ENCODE measurements at regions not wholly inside any gene's neighbourhood (a gene's known extent, or its start where the extent isn't known, plus 50 kb on each side); places are given as distances from the start of the nearest gene placed in this dataset.

DNA sequence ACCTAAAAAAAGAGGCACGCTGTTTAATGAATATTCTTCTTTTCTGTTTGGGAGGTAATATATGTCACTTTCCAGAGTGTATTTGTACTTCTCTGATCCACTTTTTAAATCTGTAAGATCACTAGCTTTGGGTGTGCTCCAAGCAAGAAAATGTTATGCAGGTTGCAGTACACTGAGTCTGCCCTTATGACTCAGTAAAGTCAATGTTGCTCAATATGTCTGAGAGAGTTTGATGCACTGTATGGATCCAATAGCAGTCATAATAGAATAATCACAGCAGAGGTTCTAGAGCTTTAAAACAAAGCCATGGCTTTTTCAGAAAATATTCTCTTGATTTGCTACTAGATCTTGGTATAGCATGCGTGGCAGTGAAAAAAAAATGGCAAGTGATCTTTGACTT, 525.3 kb upstream of the HTR1E start:
- FAIRE-seq (no peak), DNase-seq (ENCODE audit: low spot score) (no peak), ATAC-seq (no peak)
- Histone ChIP-seq H3K9me3 (ENCODE audit: low read length) (no peaks in the 10 kb centered on the region), H3K27ac (ENCODE audit: extremely low read length, insufficient read depth, low read length) (no peak overlapping the region), H4K20me1 (ENCODE audit: insufficient read depth, low read length) (no peaks in the 10 kb centered on the region), H3K79me2 (ENCODE audit: insufficient read depth, low read length) (no peaks in the 10 kb centered on the region), H2AFZ (ENCODE audit: low read length) (no peak overlapping the region), H3K4me3 (replicated peaks in 1 of 3; ENCODE audit: insufficient read depth in 1 of 3, low read depth in 2 of 3, low read length in 3 of 3) (no peak overlapping the region), H3K36me3 (replicated peaks in 1 of 2; ENCODE audit: control insufficient read depth in 1 of 2, insufficient read depth in 2 of 2, low read length in 2 of 2) (no peaks in the 10 kb centered on the region), H3K4me2 (ENCODE audit: low read depth, low read length) (no peak overlapping the region), H3K9ac (ENCODE audit: insufficient read depth, low read depth, low read length) (no peak overlapping the region), H3K4me1 (ENCODE audit: insufficient read depth, low read length) (no peaks in the 10 kb centered on the region), H3K27me3 (ENCODE audit: control insufficient read depth in 1 of 2, insufficient read depth in 2 of 2, low read length in 2 of 2) (no peaks in the 10 kb centered on the region)
- POLR2A ChIA-PET = no interaction called here
- in situ Hi-C loops (cut with HindIII; ENCODE audit: extremely low pct_ligation_motif_present, low pct_unique_long_range_greater_than_20kb) = no loop called here
- BruUV-seq (replicated peaks) = no TSS peak
- CTCF ChIA-PET (ENCODE audit: low intra/inter-chr PET ratio, low total read pairs) = no interaction called here
- TF ChIP-seq HNF4A (CRISPR knock-in tag; IDR thresholded peaks at IDR 0.05) (no peak), PCBP1 (IDR thresholded peaks at IDR 0.05; ENCODE audit: borderline replicate concordance, low read depth, low read length) (no peak), CEBPZ (IDR thresholded peaks at IDR 0.05; ENCODE audit: low read length) (no peak), MYC (CRISPR knock-in tag; IDR thresholded peaks at IDR 0.05; ENCODE audit: borderline replicate concordance) (no peak), SP5 (CRISPR knock-in tag; IDR thresholded peaks at IDR 0.05; ENCODE audit: borderline replicate concordance, low read depth) (no peak), JARID2 (CRISPR knock-in tag; IDR thresholded peaks at IDR 0.05; ENCODE audit: insufficient replicate concordance) (no peak), FOXO1 (CRISPR knock-in tag; IDR thresholded peaks at IDR 0.05) (no peak), RBAK (CRISPR knock-in tag; IDR thresholded peaks at IDR 0.05) (no peak), ATM (IDR thresholded peaks at IDR 0.05; ENCODE audit: borderline replicate concordance) (no peak), ZFP36L2 (CRISPR knock-in tag; IDR thresholded peaks at IDR 0.05) (no peak), ZFP1 (CRISPR knock-in tag; IDR thresholded peaks at IDR 0.05) (no peak), ARID4A (CRISPR knock-in tag; IDR thresholded peaks at IDR 0.05; ENCODE audit: borderline replicate concordance) (no peak), ZSCAN29 (CRISPR knock-in tag; conservative IDR thresholded peaks at IDR 0.05) (no peak)
- TF ChIP-seq, protein P1, sequence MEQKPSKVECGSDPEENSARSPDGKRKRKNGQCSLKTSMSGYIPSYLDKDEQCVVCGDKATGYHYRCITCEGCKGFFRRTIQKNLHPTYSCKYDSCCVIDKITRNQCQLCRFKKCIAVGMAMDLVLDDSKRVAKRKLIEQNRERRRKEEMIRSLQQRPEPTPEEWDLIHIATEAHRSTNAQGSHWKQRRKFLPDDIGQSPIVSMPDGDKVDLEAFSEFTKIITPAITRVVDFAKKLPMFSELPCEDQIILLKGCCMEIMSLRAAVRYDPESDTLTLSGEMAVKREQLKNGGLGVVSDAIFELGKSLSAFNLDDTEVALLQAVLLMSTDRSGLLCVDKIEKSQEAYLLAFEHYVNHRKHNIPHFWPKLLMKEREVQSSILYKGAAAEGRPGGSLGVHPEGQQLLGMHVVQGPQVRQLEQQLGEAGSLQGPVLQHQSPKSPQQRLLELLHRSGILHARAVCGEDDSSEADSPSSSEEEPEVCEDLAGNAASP (CRISPR knock-in tag; IDR thresholded peaks at IDR 0.05; ENCODE audit: borderline replicate concordance) = no peak
- WGBS (ENCODE audit: low lambda C conversion rate) = 2% methylated on average over 2 of the region's 2 CpGs
- intact Hi-C loops (cut with micrococcal nuclease; ENCODE audit: unreplicated experiment) = no loop called here
